Astrocyte of the cerebellum (primary cell): ENCODE measurements at regions not wholly inside any gene's neighbourhood (a gene's known extent, or its start where the extent isn't known, plus 50 kb on each side); places are given as distances from the start of the nearest gene placed in this dataset.

Experiments used
- DNase-seq: peaks from one replicate; pipeline ENCODE4 v3.0.0-alpha.2; 2011; ENCODE audit warnings: low read depth
- H3K4me3 ChIP-seq: 2 replicates; pipeline ENCODE4 v1.5.1; 2011; ENCODE audit warnings: mild to moderate bottlenecking, low read depth, low read length, moderate library complexity
- in situ Hi-C: cut with HindIII; loops from 2 replicates; pipeline ENCODE4 v1.10.0; 2017; ENCODE audit warnings: low sequenced_read_pairs
- TF ChIP-seq, protein P1 (sequence below): IDR thresholded peaks from 2 replicates; pipeline ENCODE4 v1.5.1; 2012; ENCODE audit warnings: low read length, low read depth, moderate library complexity, mild to moderate bottlenecking; ENCODE audit errors: missing control alignments

DNA sequence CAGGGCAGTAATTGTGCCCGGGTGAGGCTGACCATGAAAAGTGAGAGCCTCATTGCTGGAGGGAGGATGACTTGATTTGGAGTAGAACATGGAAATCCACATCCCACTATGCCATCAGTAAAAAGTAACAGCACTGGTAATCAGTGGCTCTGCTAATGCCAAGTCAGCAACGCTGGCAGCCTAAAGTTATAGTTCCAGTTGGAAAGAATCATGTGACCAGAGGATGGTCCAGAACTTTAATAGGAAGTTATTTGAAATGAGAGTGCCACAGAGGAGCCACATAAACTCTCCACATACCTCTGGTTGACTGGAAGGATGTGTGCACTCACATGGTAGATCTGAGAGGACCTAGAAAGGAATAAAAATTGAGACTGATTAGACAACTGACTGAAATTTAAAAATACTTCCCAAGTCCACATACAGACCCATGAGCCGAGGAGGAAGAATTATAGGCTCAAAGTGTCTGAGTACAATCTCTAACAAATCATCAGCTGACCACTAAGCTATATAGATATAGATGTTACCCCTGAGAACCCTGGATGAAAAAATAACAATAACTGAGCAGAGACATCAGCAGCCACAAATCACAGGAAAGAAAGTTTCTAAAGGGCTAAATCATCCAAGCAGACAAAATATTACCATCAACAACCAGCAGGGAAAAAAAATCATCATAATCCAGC is 346.8 kb downstream of the STK39 start:
- in situ Hi-C loops = no loop called here
- TF ChIP-seq, protein P1, sequence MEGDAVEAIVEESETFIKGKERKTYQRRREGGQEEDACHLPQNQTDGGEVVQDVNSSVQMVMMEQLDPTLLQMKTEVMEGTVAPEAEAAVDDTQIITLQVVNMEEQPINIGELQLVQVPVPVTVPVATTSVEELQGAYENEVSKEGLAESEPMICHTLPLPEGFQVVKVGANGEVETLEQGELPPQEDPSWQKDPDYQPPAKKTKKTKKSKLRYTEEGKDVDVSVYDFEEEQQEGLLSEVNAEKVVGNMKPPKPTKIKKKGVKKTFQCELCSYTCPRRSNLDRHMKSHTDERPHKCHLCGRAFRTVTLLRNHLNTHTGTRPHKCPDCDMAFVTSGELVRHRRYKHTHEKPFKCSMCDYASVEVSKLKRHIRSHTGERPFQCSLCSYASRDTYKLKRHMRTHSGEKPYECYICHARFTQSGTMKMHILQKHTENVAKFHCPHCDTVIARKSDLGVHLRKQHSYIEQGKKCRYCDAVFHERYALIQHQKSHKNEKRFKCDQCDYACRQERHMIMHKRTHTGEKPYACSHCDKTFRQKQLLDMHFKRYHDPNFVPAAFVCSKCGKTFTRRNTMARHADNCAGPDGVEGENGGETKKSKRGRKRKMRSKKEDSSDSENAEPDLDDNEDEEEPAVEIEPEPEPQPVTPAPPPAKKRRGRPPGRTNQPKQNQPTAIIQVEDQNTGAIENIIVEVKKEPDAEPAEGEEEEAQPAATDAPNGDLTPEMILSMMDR = no peak
- no peak overlapping the region for H3K4me3 ChIP-seq
- no peak for DNase-seq

DNA sequence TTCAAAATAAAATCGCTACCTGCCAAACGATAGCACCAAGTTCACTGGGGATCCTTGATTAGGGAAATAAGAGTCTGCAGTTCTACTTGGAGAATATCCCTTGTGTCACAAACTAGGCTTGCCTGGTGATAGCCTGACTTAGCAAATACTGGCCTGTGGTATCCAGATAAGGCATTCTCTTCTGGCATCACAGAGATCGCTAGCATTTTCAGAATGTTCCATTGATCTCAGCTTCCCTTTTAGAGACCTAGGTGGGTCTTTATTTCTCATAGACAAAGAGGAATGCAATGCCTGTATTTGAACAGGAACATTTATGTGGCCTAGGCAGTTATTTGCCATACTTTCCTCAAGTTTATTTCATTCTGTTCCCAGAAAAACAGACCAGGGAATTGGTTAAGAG is 349.1 kb downstream of the STK39 start:
- no peak overlapping the region for H3K4me3 ChIP-seq
- DNase-seq = no peak
- TF ChIP-seq, protein P1 = no peak
- in situ Hi-C loops = no loop called here

DNA sequence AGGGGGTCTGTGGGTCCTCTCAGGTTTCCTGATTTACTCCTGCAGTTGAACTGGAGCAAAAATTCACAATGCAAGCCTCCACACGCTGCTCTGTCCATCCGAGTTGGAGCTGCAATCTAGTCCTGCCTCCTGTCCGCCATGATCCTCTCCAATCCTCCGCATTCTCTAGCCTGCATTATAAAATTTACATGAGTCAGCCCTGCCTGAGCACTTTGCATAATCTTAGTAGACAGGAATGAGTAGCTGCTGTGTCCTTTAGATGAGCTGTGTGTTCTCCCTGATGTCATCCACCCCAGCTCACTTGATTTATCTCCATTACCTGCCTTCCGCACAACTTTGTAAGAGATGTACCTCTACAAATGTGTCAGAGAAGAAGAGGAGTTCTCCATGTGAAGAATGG is 355.6 kb downstream of the STK39 start:
- no peak overlapping the region for H3K4me3 ChIP-seq
- TF ChIP-seq, protein P1 = no peak
- in situ Hi-C loops = no loop called here
- no peak for DNase-seq

DNA sequence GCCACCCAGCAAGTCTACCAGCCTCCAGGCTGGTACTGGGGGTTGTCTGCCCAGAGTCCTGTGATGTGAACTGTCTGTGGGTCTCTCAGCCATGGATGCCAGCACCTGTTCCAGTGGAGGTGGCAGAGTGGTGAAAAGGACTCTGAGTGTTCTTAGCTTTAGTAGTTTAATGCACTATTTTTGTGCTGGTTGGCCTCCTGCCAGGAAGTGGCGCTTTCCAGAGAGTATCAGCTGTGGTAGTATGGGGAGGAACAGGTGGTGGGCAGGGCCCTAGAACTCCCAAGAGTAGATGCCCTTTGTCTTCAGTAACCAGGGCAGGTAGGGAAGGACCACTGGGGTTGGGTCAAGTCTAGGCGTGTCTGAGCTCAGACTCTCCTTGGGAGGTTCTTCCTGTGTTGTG is 356.7 kb downstream of the STK39 start:
- in situ Hi-C loops = no loop called here
- no peak for DNase-seq
- TF ChIP-seq, protein P1 = no peak
- H3K4me3 ChIP-seq = no peak overlapping the region

DNA sequence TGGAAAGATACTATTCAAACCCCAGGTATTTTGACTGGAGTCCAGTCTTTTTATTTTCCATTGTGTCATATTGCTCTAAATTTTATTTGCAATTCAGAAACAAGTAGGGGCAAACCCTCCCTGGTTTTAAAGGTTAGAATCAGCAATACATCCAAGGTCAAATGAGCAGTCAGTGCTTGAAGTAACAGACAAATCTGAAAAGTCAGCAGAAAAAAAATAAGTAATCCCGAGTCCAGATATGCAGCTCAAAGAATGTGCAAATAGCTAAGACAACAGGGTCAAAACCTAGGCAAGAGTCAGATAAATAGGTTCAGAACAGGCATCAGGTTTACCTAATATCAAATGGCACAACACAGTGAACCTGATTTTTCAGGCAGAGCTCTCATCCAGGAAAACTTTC is 367.0 kb downstream of the STK39 start:
- H3K4me3 ChIP-seq = no peak overlapping the region
- DNase-seq = no peak
- TF ChIP-seq, protein P1 = no peak
- in situ Hi-C loops = no loop called here

DNA sequence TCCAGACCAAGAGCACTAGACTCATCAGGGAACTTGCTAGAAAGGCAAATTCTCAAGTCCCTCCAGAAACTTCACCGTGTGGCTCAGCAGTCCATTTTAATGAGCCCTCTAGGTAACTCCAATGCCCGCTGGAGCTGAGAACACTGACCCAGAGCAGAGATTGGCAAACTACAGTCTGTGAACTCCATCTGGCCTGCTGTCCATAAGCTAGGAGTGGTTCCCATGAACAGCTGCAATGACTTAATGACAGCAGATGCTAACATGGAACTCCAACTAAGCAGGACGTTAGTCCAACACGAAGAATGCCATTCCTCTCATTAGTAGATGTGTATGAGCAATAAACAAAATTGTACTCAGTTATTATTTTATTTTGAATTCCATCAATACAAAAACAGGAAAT is 371.9 kb downstream of the STK39 start:
- in situ Hi-C loops = no loop called here
- DNase-seq = no peak
- no peak overlapping the region for H3K4me3 ChIP-seq
- TF ChIP-seq, protein P1 = no peak
